Keratinocyte (primary cell): ENCODE measurements at regions not wholly inside any gene's neighbourhood (a gene's known extent, or its start where the extent isn't known, plus 50 kb on each side); places are given as distances from the start of the nearest gene placed in this dataset.

Experiments used
- DNase-seq: peaks from one replicate; pipeline ENCODE4 v3.0.0-alpha.2; 2011; ENCODE audit warnings: low read depth, missing footprints, low spot score
- FAIRE-seq: peaks from 2 replicates; lab custom pipeline; 2011; peaks lifted over from hg19 to GRCh38; lab: Jason Lieb, UNC
- H2AFZ ChIP-seq: 2 replicates; pipeline ENCODE4 v1.6.0; 2012; ENCODE audit warnings: low read length, control low read depth, inconsistent platforms; ENCODE audit not compliant: control insufficient read depth
- H3K27ac ChIP-seq: 2 replicates; pipeline ENCODE4 v1.5.1; 2011; ENCODE audit warnings: low read length; ENCODE audit not compliant: control insufficient read depth, insufficient read depth
- H3K27me3 ChIP-seq: 3 replicates; pipeline ENCODE4 v1.6.0; 2011; ENCODE audit warnings: low read length; ENCODE audit not compliant: control insufficient read depth, insufficient read depth; ENCODE audit errors: extremely low read depth
- H3K36me3 ChIP-seq, 2 experiments: 2 replicates in 1 of 2; 3 replicates in 1 of 2; pipeline ENCODE4 v1.5.1; 2011; ENCODE audit warnings: low read length in 2 of 2, mild to moderate bottlenecking in 1 of 2; ENCODE audit not compliant: control insufficient read depth in 2 of 2, insufficient read depth in 2 of 2; ENCODE audit errors: extremely low read depth in 1 of 2
- H3K4me1 ChIP-seq: 3 replicates; pipeline ENCODE4 v1.5.1; 2011; ENCODE audit warnings: low read length; ENCODE audit not compliant: control insufficient read depth, insufficient read depth; ENCODE audit errors: extremely low read depth
- H3K4me2 ChIP-seq: 3 replicates; pipeline ENCODE4 v1.6.0; 2011; ENCODE audit warnings: low read depth, low read length; ENCODE audit not compliant: control insufficient read depth, insufficient read depth; ENCODE audit errors: extremely low read depth
- H3K4me3 ChIP-seq, 3 experiments: fragments of 200-600 bp in 1 of 3; sonication (generic) in 1 of 3; 2 replicates in 2 of 3; 3 replicates in 1 of 3; pipeline ENCODE4 v1.5.1; 2011 to 2016; ENCODE audit warnings: low read length in 3 of 3, mild to moderate bottlenecking in 3 of 3, control low read depth in 2 of 3, inconsistent platforms in 1 of 3, low read depth in 1 of 3, mixed read lengths in 1 of 3, mixed run types in 1 of 3, moderate library complexity in 1 of 3; ENCODE audit not compliant: control insufficient read depth in 2 of 3, insufficient read depth in 2 of 3; ENCODE audit errors: extremely low read depth in 1 of 3
- H3K79me2 ChIP-seq: 2 replicates; pipeline ENCODE4 v1.6.0; 2012; ENCODE audit warnings: low read length; ENCODE audit not compliant: control insufficient read depth, insufficient read depth
- H3K9ac ChIP-seq: 3 replicates; pipeline ENCODE4 v1.6.0; 2011; ENCODE audit warnings: low read length; ENCODE audit not compliant: control insufficient read depth, insufficient read depth; ENCODE audit errors: extremely low read depth
- H3K9me1 ChIP-seq: 3 replicates; pipeline ENCODE4 v1.6.0; 2011; ENCODE audit warnings: low read length; ENCODE audit not compliant: control insufficient read depth, insufficient read depth; ENCODE audit errors: extremely low read depth
- H3K9me3 ChIP-seq: 2 replicates; pipeline ENCODE4 v1.5.1; 2012; ENCODE audit warnings: low read depth, low read length; ENCODE audit not compliant: control insufficient read depth
- H4K20me1 ChIP-seq: 3 replicates; pipeline ENCODE4 v1.6.0; 2011; ENCODE audit warnings: low read length; ENCODE audit not compliant: control insufficient read depth, insufficient read depth; ENCODE audit errors: extremely low read depth
- CTCF ChIP-seq, 3 experiments: IDR thresholded peaks in 1 of 3; conservative IDR thresholded peaks in 1 of 3; optimal IDR thresholded peaks in 1 of 3; 2 replicates in 2 of 3; 3 replicates in 1 of 3; pipeline versions ENCODE3 to v1.5.1; 2011; ENCODE audit warnings: low read length in 3 of 3, mild to moderate bottlenecking in 3 of 3, moderate library complexity in 2 of 3, control low read depth in 1 of 3, inconsistent platforms in 1 of 3; ENCODE audit not compliant: insufficient read depth in 2 of 3; ENCODE audit errors: extremely low read depth in 1 of 3
- EZH2 ChIP-seq: IDR thresholded peaks from one replicate; pipeline ENCODE4 v1.6.1; 2012; ENCODE audit warnings: inconsistent platforms, mild to moderate bottlenecking, low read length, moderate library complexity
- dilution Hi-C: fragments of 300-500 bp; cut with MboI; formaldehyde crosslinking; loops from one replicate; pipeline ENCODE4 v1.7.0; 2020; ENCODE audit warnings: low sequenced_read_pairs; ENCODE audit not compliant: extremely low pct_ligation_motif_present

GRCh38 chr6:121557146-121557940 is 121.9 kb downstream of the GJA1 start:
- TF ChIP-seq CTCF (optimal IDR thresholded peaks at IDR 0.05 in 1 of 3, IDR thresholded peaks at IDR 0.05 in 1 of 3, conservative IDR thresholded peaks at IDR 0.05 in 1 of 3; ENCODE audit: extremely low read depth in 1 of 3, insufficient read depth in 2 of 3, low read length in 3 of 3) (no peak), EZH2 (no peak)
- no peaks in the 10 kb centered on the region for H3K9me1 ChIP-seq
- DNase-seq (no peak), FAIRE-seq (no peak)
- no peaks in the 10 kb centered on the region for H3K27me3 ChIP-seq
- H3K9me3 ChIP-seq: no peaks in the 10 kb centered on the region
- no peaks in the 10 kb centered on the region for H4K20me1 ChIP-seq
- H3K79me2 ChIP-seq: no peaks in the 10 kb centered on the region
- no peak overlapping the region for H3K4me3 ChIP-seq
- no peak overlapping the region for H3K27ac ChIP-seq
- H3K36me3 ChIP-seq: no peaks in the 10 kb centered on the region
- no peaks in the 10 kb centered on the region for H3K4me1 ChIP-seq
- H2AFZ ChIP-seq: no peak overlapping the region
- no peak overlapping the region for H3K4me2 ChIP-seq
- dilution Hi-C loops: no loop called here
- H3K9ac ChIP-seq: no peak overlapping the region

DNA sequence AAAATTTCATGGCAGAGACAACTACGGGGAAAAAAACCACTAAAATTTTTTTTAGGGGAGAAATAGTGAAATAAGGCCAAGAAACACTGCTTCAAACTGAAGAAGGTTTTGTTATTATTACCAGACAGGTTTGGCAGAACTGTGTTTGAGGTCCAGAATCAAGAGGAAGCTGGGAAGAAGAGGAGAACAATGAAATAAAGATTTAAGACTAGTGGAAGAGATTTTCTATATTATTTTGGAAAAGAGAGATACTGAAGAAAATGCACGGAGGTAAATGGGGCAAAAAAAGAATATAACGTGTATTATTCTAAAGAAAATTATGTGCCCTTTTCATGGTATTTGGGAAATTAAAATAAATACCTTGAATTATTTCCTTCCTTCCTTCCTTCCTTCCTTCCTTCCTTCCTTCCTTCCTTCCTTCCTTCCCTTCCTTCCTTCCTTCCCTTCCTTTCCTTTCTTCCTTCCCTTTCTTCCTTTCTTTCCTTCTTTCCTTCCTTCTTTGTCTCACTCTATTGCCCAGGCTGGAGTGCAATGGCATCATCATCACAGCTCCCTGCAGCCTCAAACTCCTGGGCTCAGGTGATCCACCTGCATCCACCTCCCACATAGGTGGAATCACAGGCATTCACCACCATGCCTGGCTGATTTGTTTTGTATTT is 124.3 kb downstream of the GJA1 start:
- FAIRE-seq (no peak), DNase-seq (no peak)
- dilution Hi-C loops: no loop called here
- no peak overlapping the region for H3K27ac ChIP-seq
- no peak overlapping the region for H3K4me2 ChIP-seq
- H3K9me3 ChIP-seq: no peaks in the 10 kb centered on the region
- no peaks in the 10 kb centered on the region for H3K36me3 ChIP-seq
- H3K79me2 ChIP-seq: no peaks in the 10 kb centered on the region
- H4K20me1 ChIP-seq: no peaks in the 10 kb centered on the region
- H2AFZ ChIP-seq: no peak overlapping the region
- H3K9ac ChIP-seq: no peak overlapping the region
- TF ChIP-seq EZH2: no peak
- no peak for TF ChIP-seq CTCF (optimal IDR thresholded peaks at IDR 0.05 in 1 of 3, IDR thresholded peaks at IDR 0.05 in 1 of 3, conservative IDR thresholded peaks at IDR 0.05 in 1 of 3; ENCODE audit: extremely low read depth in 1 of 3, insufficient read depth in 2 of 3, low read length in 3 of 3)
- no peaks in the 10 kb centered on the region for H3K4me1 ChIP-seq
- H3K27me3 ChIP-seq: no peaks in the 10 kb centered on the region
- H3K9me1 ChIP-seq: no peaks in the 10 kb centered on the region
- H3K4me3 ChIP-seq: no peak overlapping the region
